GM23248 (cell line): ENCODE measurements at regions not wholly inside any gene's neighbourhood (a gene's known extent, or its start where the extent isn't known, plus 50 kb on each side); places are given as distances from the start of the nearest gene placed in this dataset.

ENCODE experiments used
- EZH2 ChIP-seq: fragments of 200-600 bp; sonication (generic); IDR thresholded peaks from 2 replicates; pipeline ENCODE4 v1.6.1; 2018; ENCODE audit warnings: antibody characterized with exemption, mild to moderate bottlenecking; ENCODE audit not compliant: insufficient read depth, poor library complexity, severe bottlenecking
- EZH2phosphoT487 ChIP-seq: fragments of 200-600 bp; sonication (generic); IDR thresholded peaks from 2 replicates; pipeline ENCODE4 v1.6.1; 2018; ENCODE audit warnings: antibody characterized with exemption, moderate library complexity, mild to moderate bottlenecking, low read depth; ENCODE audit not compliant: insufficient read depth

GRCh38 chr18:45355944-45356520 is 259.2 kb upstream of the SLC14A2 start:
- TF ChIP-seq EZH2phosphoT487 (no peak), EZH2 (no peak)
